Peyer's patch (tissue), 4 donors: ENCODE measurements at regions not wholly inside any gene's neighbourhood (a gene's known extent, or its start where the extent isn't known, plus 50 kb on each side); places are given as distances from the start of the nearest gene placed in this dataset.
"Not testable (repeated sequence)": the region's sequence is repeated elsewhere in the genome, so short reads cannot be mapped to it uniquely, and the experiment has no call there.

Experiments used
- DNase-seq, 3 donors: peaks; one replicate each; pipeline ENCODE4 v3.0.0-alpha.2; 2017 to 2019
- H3K27ac ChIP-seq, 4 donors: fragments of 200-600 bp; sonication (generic); one replicate each; pipeline ENCODE4 v1.5.1; 2016 to 2019
- H3K27me3 ChIP-seq, 2 donors: fragments of 200-600 bp; sonication (generic); one replicate each; pipeline ENCODE4 v1.5.1; 2019
- H3K36me3 ChIP-seq, 3 donors: fragments of 200-600 bp; sonication (generic); one replicate each; pipeline ENCODE4 v1.5.1; 2016 to 2019
- H3K4me1 ChIP-seq, 4 donors: fragments of 200-600 bp; sonication (generic); one replicate each; pipeline ENCODE4 v1.5.1; 2016 to 2019
- H3K4me3 ChIP-seq, 4 donors: fragments of 200-600 bp; sonication (generic); 1 replicate in 3 of 4; 2 replicates in 1 of 4; pipeline ENCODE4 v1.5.1; 2016 to 2019; ENCODE audit warnings: mild to moderate bottlenecking in 1 of 4
- H3K9me3 ChIP-seq, 4 donors: fragments of 200-600 bp; sonication (generic); one replicate each; pipeline ENCODE4 v1.5.1; 2016 to 2019; ENCODE audit warnings: mild to moderate bottlenecking in 1 of 4
- CTCF ChIP-seq, 6 experiments: fragments of 450-650 bp in 4 of 6; fragments of 200-600 bp in 2 of 6; sonication (generic) in 1 of 6; IDR thresholded peaks; one replicate each; pipeline ENCODE4 v1.5.1; 2017 to 2019; ENCODE audit warnings: antibody characterized with exemption in 6 of 6, mild to moderate bottlenecking in 3 of 6, moderate library complexity in 1 of 6
- POLR2A ChIP-seq, 2 donors: fragments of 450-650 bp; IDR thresholded peaks; one replicate each; pipeline ENCODE4 v1.5.1; 2017; ENCODE audit warnings: antibody characterized with exemption in 2 of 2, mild to moderate bottlenecking in 2 of 2, moderate library complexity in 2 of 2

GRCh38 chr6:114649298-114649697 is 306.5 kb upstream of the HS3ST5 start:
- no peaks in the 10 kb centered on the region for H3K4me1 ChIP-seq
- no peak overlapping the region for H3K4me3 ChIP-seq
- H3K36me3 ChIP-seq, result no peaks in the 10 kb centered on the region
- no peaks in the 10 kb centered on the region for H3K9me3 ChIP-seq
- no peaks in the 10 kb centered on the region for H3K27me3 ChIP-seq
- H3K27ac ChIP-seq, result no peak overlapping the region
- no peak for DNase-seq
- TF ChIP-seq CTCF (IDR thresholded peaks at IDR 0.05), result no peak
- no peak for TF ChIP-seq POLR2A (IDR thresholded peaks at IDR 0.05)

- H3K36me3 ChIP-seq, result no peaks in the 10 kb centered on the region
- H3K27me3 ChIP-seq, result no peaks in the 10 kb centered on the region
- DNase-seq, result no peak
- H3K27ac ChIP-seq, result no peak overlapping the region
- no peaks in the 10 kb centered on the region for H3K9me3 ChIP-seq
- no peaks in the 10 kb centered on the region for H3K4me1 ChIP-seq
- H3K4me3 ChIP-seq, result no peak overlapping the region
- no peak for TF ChIP-seq POLR2A (IDR thresholded peaks at IDR 0.05)
- no peak for TF ChIP-seq CTCF (IDR thresholded peaks at IDR 0.05)
These were observed 306.0 kb upstream of the HS3ST5 start for GRCh38 chr6:114648847-114649246.

- TF ChIP-seq CTCF (IDR thresholded peaks at IDR 0.05) (no peak), POLR2A (IDR thresholded peaks at IDR 0.05) (no peak)
These were observed 295.5 kb upstream of the HS3ST5 start for GRCh38 chr6:114638341-114638740.

DNA sequence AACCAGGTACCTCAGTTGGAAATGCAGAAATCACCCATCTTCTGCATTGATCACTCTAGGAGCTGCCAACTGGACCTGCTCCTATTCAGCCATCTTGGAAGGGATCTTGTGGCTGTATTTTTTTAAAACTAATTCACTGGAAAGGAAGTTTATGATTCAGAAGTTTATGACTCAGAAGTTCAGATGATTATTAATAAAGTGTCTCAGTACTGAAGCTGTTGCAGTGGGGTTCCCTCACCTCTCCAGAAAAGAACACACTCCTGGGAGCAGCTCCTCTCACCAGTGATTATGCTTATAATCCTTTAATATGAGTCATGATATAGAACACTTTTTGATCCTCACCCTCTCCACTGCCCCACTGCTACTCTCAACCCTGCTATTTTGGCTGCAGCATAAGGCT is 291.2 kb upstream of the HS3ST5 start:
- Histone ChIP-seq H3K4me1 (no peaks in the 10 kb centered on the region), H3K27me3 (no peaks in the 10 kb centered on the region), H3K27ac (no peak overlapping the region), H3K36me3 (no peaks in the 10 kb centered on the region), H3K9me3 (no peaks in the 10 kb centered on the region), H3K4me3 (no peak overlapping the region)
- DNase-seq, result no peak
- no peak for TF ChIP-seq POLR2A (IDR thresholded peaks at IDR 0.05)
- no peak for TF ChIP-seq CTCF (IDR thresholded peaks at IDR 0.05)

More at GRCh38 chr6:114638341-114638740, 295.5 kb upstream of the HS3ST5 start:
- Histone ChIP-seq H3K4me3 (no peak overlapping the region), H3K27ac (no peak overlapping the region), H3K36me3 (no peaks in the 10 kb centered on the region), H3K4me1 (no peaks in the 10 kb centered on the region), H3K9me3 (no peaks in the 10 kb centered on the region), H3K27me3 (no peaks in the 10 kb centered on the region)
- no peak for DNase-seq

GRCh38 chr6:114626226-114626625 is 283.4 kb upstream of the HS3ST5 start:
- not testable (repeated sequence) for H3K27me3 ChIP-seq, H3K4me3 ChIP-seq, H3K36me3 ChIP-seq

GRCh38 chr6:114619621-114620200 is 276.9 kb upstream of the HS3ST5 start:
- TF ChIP-seq CTCF (IDR thresholded peaks at IDR 0.05) (no peak), POLR2A (IDR thresholded peaks at IDR 0.05) (no peak)
- Histone ChIP-seq H3K9me3 (no peaks in the 10 kb centered on the region), H3K27me3 (no peaks in the 10 kb centered on the region), H3K4me1 (no peaks in the 10 kb centered on the region), H3K4me3 (no peak overlapping the region), H3K36me3 (no peaks in the 10 kb centered on the region), H3K27ac (no peak overlapping the region)
- no peak for DNase-seq

More at GRCh38 chr6:114626226-114626625, 283.4 kb upstream of the HS3ST5 start:
- H3K4me1 ChIP-seq, DNase-seq, H3K27ac ChIP-seq, H3K9me3 ChIP-seq: not testable (repeated sequence)
